ENCODE measurements at regions not wholly inside any gene's neighbourhood (a gene's known extent, or its start where the extent isn't known, plus 50 kb on each side); places are given as distances from the start of the nearest gene placed in this dataset.

DNA sequence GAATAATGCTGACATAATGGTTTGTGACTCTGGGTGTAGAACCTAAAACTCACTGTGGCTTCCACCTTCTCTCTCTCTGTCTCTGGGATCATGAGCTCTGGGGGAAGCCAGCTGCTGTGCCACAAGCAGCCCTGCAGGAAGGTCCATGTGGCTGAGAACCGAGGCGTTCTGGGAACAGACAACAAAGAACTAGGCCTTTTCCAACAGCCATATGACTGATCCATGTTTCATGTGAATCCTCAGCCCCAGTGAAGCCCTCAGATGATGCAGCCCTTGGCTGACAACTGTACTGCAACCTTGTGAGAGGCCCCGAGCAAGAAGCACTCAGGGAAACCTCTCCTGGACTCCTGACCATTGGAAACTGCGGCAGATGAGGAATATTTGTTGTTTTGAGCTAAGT, 56.6 kb downstream of the HLA-G start:
- DNase-seq (ENCODE audit: low read depth): no peak

DNA sequence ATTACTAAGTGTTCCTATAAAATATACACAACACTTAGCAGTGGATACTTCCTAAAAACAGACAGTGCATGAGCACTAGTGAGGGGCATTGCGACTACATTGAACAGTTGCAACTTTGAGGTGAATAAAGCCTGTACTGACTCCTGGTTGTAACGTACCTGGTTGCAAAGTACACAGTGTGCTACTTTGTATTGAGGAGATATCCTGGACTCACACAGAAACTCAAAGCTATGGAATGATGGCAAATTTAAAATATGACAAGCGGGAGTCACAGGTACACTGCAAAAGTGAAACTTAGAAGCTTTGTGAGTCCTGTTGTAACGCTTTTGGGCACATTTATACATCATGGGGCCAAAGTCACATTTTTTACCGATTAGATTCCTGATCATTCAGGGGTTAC, 55.6 kb upstream of the HLA-A start:
- DNase-seq (ENCODE audit: low read depth): no peak

DNA sequence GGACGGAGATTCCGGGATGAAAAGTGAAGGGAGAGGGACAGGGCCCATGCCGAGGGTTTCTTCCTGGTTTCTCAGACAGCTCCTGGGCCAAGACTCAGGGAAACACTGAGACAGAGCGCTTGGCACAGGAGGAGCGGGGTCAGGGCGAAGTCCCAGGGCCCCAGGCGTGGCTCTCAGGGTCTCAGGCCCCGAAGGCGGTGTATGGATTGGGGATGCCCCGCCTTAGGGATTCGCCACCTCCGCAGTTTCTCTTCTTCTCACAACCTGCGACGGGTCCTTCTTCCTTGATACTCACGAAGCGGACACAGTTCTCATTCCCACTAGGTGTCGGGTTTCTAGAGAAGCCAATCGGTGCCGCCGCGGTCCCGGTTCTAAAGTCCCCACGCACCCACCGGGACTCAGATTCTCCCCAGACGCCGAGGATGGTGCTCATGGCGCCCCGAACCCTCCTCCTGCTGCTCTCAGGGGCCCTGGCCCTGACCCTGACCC, 55.0 kb upstream of the HLA-A start:
- peak; percentile 14 for DNase-seq (ENCODE audit: low read depth)

DNA sequence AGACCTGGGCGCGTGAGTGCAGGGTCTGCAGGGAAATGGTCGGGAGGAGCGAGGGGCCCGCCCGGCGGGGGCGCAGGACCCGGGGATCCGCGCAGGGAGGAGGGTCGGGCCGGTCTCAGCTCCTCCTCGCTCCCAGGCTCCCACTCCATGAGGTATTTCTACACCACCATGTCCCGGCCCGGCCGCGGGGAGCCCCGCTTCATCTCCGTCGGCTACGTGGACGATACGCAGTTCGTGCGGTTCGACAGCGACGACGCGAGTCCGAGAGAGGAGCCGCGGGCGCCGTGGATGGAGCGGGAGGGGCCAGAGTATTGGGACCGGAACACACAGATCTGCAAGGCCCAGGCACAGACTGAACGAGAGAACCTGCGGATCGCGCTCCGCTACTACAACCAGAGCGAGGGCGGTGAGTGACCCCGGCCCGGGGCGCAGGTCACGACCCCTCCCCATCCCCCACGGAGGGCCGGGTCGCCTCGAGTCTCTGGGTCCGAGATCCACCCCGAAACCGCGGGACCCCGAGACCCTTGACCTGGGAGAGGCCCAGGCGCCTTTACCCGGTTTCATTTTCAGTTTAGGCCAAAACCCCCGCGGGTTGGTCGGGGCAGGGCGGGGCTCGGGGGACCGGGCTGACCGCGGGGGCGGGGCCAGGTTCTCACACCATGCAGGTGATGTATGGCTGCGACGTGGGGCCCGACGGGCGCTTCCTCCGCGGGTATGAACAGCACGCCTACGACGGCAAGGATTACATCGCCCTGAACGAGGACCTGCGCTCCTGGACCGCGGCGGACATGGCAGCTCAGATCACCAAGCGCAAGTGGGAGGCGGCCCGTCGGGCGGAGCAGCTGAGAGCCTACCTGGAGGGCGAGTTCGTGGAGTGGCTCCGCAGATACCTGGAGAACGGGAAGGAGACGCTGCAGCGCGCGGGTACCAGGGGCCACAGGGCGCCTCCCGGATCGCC, 54.2 kb upstream of the HLA-A start:
- DNase-seq (ENCODE audit: low read depth): peak; percentile 12
